ENCODE measurements at regions not wholly inside any gene's neighbourhood (a gene's known extent, or its start where the extent isn't known, plus 50 kb on each side); places are given as distances from the start of the nearest gene placed in this dataset.

DNA sequence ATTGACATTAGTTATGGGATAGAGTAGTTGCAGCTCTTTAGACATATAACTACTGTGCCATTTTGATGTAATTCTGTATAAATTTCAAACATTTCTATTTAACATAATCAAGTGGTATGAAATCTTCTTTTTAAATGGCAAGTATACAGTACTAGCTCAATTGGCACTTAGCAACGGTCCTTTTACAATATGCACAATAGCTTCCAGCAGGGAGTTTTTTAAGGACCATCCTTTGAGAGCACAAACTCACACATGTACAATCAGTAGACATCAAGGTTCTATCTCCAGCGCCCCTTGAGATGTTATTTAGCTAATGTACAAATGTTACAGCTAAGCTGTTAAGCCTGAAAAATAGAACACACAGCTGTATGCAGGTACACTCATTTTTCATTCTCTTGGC, 480.7 kb downstream of the TFEC start:
- Histone ChIP-seq H3K4ac (ENCODE audit: low read depth in 1 of 2, low read length in 2 of 2) (no peak overlapping the region), H3K4me3 (ENCODE audit: insufficient read depth in 1 of 2, low read depth in 1 of 2, low read length in 2 of 2) (no peak overlapping the region), H2BK5ac (ENCODE audit: low read depth, low read length, poor library complexity, severe bottlenecking) (no peak overlapping the region)

DNA sequence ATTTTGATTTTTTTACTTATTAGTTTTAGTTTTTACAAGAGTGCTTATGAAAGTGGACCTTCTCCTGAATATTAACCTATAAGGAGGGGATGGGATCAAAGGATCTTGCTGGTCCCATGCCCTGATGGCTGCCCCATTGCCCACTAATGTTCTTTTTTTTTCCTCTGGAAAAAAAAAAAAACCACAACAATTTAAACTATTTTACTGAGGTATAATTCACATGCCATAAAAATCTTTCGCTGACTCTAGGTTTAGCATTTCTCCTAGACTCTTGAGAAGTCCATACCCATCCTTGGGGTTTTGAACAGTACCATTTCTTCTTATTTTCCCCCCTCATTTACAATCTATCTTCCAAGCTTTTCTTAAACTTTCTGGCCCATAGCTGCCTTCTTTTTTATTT, 481.8 kb downstream of the TFEC start:
- no peaks in the 10 kb centered on the region for H3K27me3 ChIP-seq (ENCODE audit: control insufficient read depth in 1 of 2, insufficient read depth in 1 of 2, low read length in 2 of 2)
- 66% methylated on average over 1 of the region's 1 CpG for WGBS
- no peak overlapping the region for H2BK15ac ChIP-seq (ENCODE audit: low read depth, poor library complexity, severe bottlenecking)
- H3K9ac ChIP-seq (ENCODE audit: low read length) = no peak overlapping the region
- H2BK5ac ChIP-seq (ENCODE audit: low read depth, low read length, poor library complexity, severe bottlenecking) = no peak overlapping the region
- no peak overlapping the region for H2AK5ac ChIP-seq (ENCODE audit: low read length, severe bottlenecking)
- DNase-seq = no peak
- H3K14ac ChIP-seq (ENCODE audit: low read length in 2 of 2) = no peak overlapping the region
- H4K91ac ChIP-seq (ENCODE audit: low read length) = no peak overlapping the region
- H3K36me3 ChIP-seq (ENCODE audit: control insufficient read depth in 1 of 2, insufficient read depth in 2 of 2, low read depth in 1 of 2, low read length in 2 of 2) = no peaks in the 10 kb centered on the region
- no peak overlapping the region for H3K4me3 ChIP-seq (ENCODE audit: insufficient read depth in 1 of 2, low read depth in 1 of 2, low read length in 2 of 2)
- no peak overlapping the region for H2AFZ ChIP-seq (ENCODE audit: low read depth, low read length)
- H3K4ac ChIP-seq (ENCODE audit: low read depth in 1 of 2, low read length in 2 of 2) = no peak overlapping the region
- H3K23ac ChIP-seq (ENCODE audit: low read length in 2 of 2) = no peak overlapping the region
- H3K4me2 ChIP-seq (ENCODE audit: low read length, poor library complexity, severe bottlenecking) = no peak overlapping the region
- peaks cover 3% of the 10 kb centered on the region for H3K4me1 ChIP-seq (ENCODE audit: control insufficient read depth, insufficient read depth, low read depth, low read length)
- no peak overlapping the region for H3K18ac ChIP-seq (ENCODE audit: low read depth in 1 of 2, low read length in 2 of 2)
- H2BK12ac ChIP-seq (ENCODE audit: low read length in 2 of 2) = no peak overlapping the region
- H4K8ac ChIP-seq (ENCODE audit: low read length) = no peak overlapping the region
- no peak overlapping the region for H2BK120ac ChIP-seq (ENCODE audit: low read depth, low read length)
- no peaks in the 10 kb centered on the region for H3K79me1 ChIP-seq (replicated peaks; ENCODE audit: low read length, poor library complexity, severe bottlenecking)
- H3K27ac ChIP-seq (ENCODE audit: low read length, poor library complexity, severe bottlenecking) = no peak overlapping the region
- H3K9me3 ChIP-seq (ENCODE audit: control insufficient read depth, low read length) = no peaks in the 10 kb centered on the region

More for the DNA sequence above, 480.7 kb downstream of the TFEC start:
- no peak overlapping the region for H3K23ac ChIP-seq (ENCODE audit: low read length in 2 of 2)
- no peak overlapping the region for H2BK120ac ChIP-seq (ENCODE audit: low read depth, low read length)
- no peak overlapping the region for H3K9ac ChIP-seq (ENCODE audit: low read length)
- H4K91ac ChIP-seq (ENCODE audit: low read length) = no peak overlapping the region
- no peaks in the 10 kb centered on the region for H3K9me3 ChIP-seq (ENCODE audit: control insufficient read depth, low read length)
- no peak overlapping the region for H2AFZ ChIP-seq (ENCODE audit: low read depth, low read length)
- no peak overlapping the region for H3K27ac ChIP-seq (ENCODE audit: low read length, poor library complexity, severe bottlenecking)
- no peaks in the 10 kb centered on the region for H3K27me3 ChIP-seq (ENCODE audit: control insufficient read depth in 1 of 2, insufficient read depth in 1 of 2, low read length in 2 of 2)
- H3K18ac ChIP-seq (ENCODE audit: low read depth in 1 of 2, low read length in 2 of 2) = no peak overlapping the region
- H3K4me1 ChIP-seq (ENCODE audit: control insufficient read depth, insufficient read depth, low read depth, low read length) = peaks cover 3% of the 10 kb centered on the region
- no peak overlapping the region for H2AK5ac ChIP-seq (ENCODE audit: low read length, severe bottlenecking)
- H3K36me3 ChIP-seq (ENCODE audit: control insufficient read depth in 1 of 2, insufficient read depth in 2 of 2, low read depth in 1 of 2, low read length in 2 of 2) = no peaks in the 10 kb centered on the region
- WGBS = 60% methylated on average over 1 of the region's 2 CpGs
- no peak overlapping the region for H2BK15ac ChIP-seq (ENCODE audit: low read depth, poor library complexity, severe bottlenecking)
- no peak overlapping the region for H3K4me2 ChIP-seq (ENCODE audit: low read length, poor library complexity, severe bottlenecking)
- H3K79me1 ChIP-seq (replicated peaks; ENCODE audit: low read length, poor library complexity, severe bottlenecking) = no peaks in the 10 kb centered on the region
- H3K14ac ChIP-seq (ENCODE audit: low read length in 2 of 2) = no peak overlapping the region
- no peak for DNase-seq
- no peak overlapping the region for H4K8ac ChIP-seq (ENCODE audit: low read length)
- H2BK12ac ChIP-seq (ENCODE audit: low read length in 2 of 2) = no peak overlapping the region

DNA sequence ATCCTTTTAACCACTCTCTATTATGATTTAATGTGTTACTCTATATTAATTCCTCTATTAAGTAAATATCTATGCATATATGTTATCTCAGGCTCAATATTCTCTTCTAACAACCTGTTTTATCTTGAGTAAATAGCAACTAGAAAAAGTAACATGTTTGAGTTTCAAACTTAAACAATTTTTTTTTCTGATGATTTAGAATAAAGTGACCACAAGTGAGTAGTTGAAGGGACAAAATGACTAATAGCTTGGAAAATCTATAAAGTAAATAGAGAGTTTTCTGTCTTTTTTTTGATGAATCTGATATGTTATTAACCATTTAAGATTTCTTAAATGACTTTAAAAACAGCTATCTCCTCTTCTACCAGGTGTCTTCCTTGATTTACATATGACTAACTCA, 483.8 kb downstream of the TFEC start:
- H3K79me1 ChIP-seq (replicated peaks; ENCODE audit: low read length, poor library complexity, severe bottlenecking) = no peaks in the 10 kb centered on the region
- H3K9me3 ChIP-seq (ENCODE audit: control insufficient read depth, low read length) = no peaks in the 10 kb centered on the region
- H3K27me3 ChIP-seq (ENCODE audit: control insufficient read depth in 1 of 2, insufficient read depth in 1 of 2, low read length in 2 of 2) = no peaks in the 10 kb centered on the region
- H3K27ac ChIP-seq (ENCODE audit: low read length, poor library complexity, severe bottlenecking) = no peak overlapping the region
- H2BK12ac ChIP-seq (ENCODE audit: low read length in 2 of 2) = no peak overlapping the region
- H2AK5ac ChIP-seq (ENCODE audit: low read length, severe bottlenecking) = no peak overlapping the region
- H4K8ac ChIP-seq (ENCODE audit: low read length) = no peak overlapping the region
- H3K18ac ChIP-seq (ENCODE audit: low read depth in 1 of 2, low read length in 2 of 2) = no peak overlapping the region
- H3K36me3 ChIP-seq (ENCODE audit: control insufficient read depth in 1 of 2, insufficient read depth in 2 of 2, low read depth in 1 of 2, low read length in 2 of 2) = no peaks in the 10 kb centered on the region
- peaks cover 3% of the 10 kb centered on the region for H3K4me1 ChIP-seq (ENCODE audit: control insufficient read depth, insufficient read depth, low read depth, low read length)
- H2BK120ac ChIP-seq (ENCODE audit: low read depth, low read length) = no peak overlapping the region
- H3K23ac ChIP-seq (ENCODE audit: low read length in 2 of 2) = no peak overlapping the region
- H3K9ac ChIP-seq (ENCODE audit: low read length) = no peak overlapping the region
- no peak overlapping the region for H3K4me3 ChIP-seq (ENCODE audit: insufficient read depth in 1 of 2, low read depth in 1 of 2, low read length in 2 of 2)
- no peak overlapping the region for H2BK15ac ChIP-seq (ENCODE audit: low read depth, poor library complexity, severe bottlenecking)
- H2AFZ ChIP-seq (ENCODE audit: low read depth, low read length) = no peak overlapping the region
- H3K14ac ChIP-seq (ENCODE audit: low read length in 2 of 2) = no peak overlapping the region
- no peak overlapping the region for H2BK5ac ChIP-seq (ENCODE audit: low read depth, low read length, poor library complexity, severe bottlenecking)
- no peak for DNase-seq
- no peak overlapping the region for H4K91ac ChIP-seq (ENCODE audit: low read length)
- H3K4me2 ChIP-seq (ENCODE audit: low read length, poor library complexity, severe bottlenecking) = no peak overlapping the region
- H3K4ac ChIP-seq (ENCODE audit: low read depth in 1 of 2, low read length in 2 of 2) = no peak overlapping the region

DNA sequence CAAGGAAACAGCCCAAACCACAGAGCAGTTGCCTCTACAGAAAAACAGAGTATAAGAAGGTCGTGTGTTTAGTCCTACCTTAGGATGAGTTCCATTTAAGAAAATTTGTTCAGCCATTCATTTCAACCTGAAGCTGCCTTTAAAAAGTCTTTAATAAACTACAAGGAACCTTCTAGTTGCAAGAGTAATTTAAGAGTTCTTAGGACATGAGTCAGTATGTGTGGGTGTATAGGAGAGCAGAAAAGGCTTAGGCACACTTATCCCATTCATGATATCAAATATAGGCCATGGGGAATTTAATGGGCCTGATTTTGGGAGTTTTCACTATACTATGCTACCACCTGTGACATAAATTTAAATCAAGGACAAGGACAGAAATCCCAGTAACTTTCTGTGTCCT, 496.8 kb downstream of the TFEC start:
- no peaks in the 10 kb centered on the region for H3K79me1 ChIP-seq (replicated peaks; ENCODE audit: low read length, poor library complexity, severe bottlenecking)
- H2BK15ac ChIP-seq (ENCODE audit: low read depth, poor library complexity, severe bottlenecking) = no peak overlapping the region
- H3K9me3 ChIP-seq (ENCODE audit: control insufficient read depth, low read length) = no peaks in the 10 kb centered on the region
- no peak overlapping the region for H3K4me2 ChIP-seq (ENCODE audit: low read length, poor library complexity, severe bottlenecking)
- WGBS = no CpG with 5 or more reads among the region's 1 CpG
- no peak overlapping the region for H4K91ac ChIP-seq (ENCODE audit: low read length)
- no peak overlapping the region for H3K18ac ChIP-seq (ENCODE audit: low read depth in 1 of 2, low read length in 2 of 2)
- no peak overlapping the region for H3K9ac ChIP-seq (ENCODE audit: low read length)
- no peaks in the 10 kb centered on the region for H3K27me3 ChIP-seq (ENCODE audit: control insufficient read depth in 1 of 2, insufficient read depth in 1 of 2, low read length in 2 of 2)
- no peak overlapping the region for H2AFZ ChIP-seq (ENCODE audit: low read depth, low read length)
- no peak for DNase-seq
- no peak overlapping the region for H4K8ac ChIP-seq (ENCODE audit: low read length)
- H2BK120ac ChIP-seq (ENCODE audit: low read depth, low read length) = no peak overlapping the region
- no peaks in the 10 kb centered on the region for H3K36me3 ChIP-seq (ENCODE audit: control insufficient read depth in 1 of 2, insufficient read depth in 2 of 2, low read depth in 1 of 2, low read length in 2 of 2)
- no peak overlapping the region for H3K27ac ChIP-seq (ENCODE audit: low read length, poor library complexity, severe bottlenecking)
- no peak overlapping the region for H3K4ac ChIP-seq (ENCODE audit: low read depth in 1 of 2, low read length in 2 of 2)
- no peak overlapping the region for H2BK12ac ChIP-seq (ENCODE audit: low read length in 2 of 2)
- H2BK5ac ChIP-seq (ENCODE audit: low read depth, low read length, poor library complexity, severe bottlenecking) = no peak overlapping the region
- no peak overlapping the region for H3K4me3 ChIP-seq (ENCODE audit: insufficient read depth in 1 of 2, low read depth in 1 of 2, low read length in 2 of 2)
- H3K4me1 ChIP-seq (ENCODE audit: control insufficient read depth, insufficient read depth, low read depth, low read length) = no peaks in the 10 kb centered on the region
- no peak overlapping the region for H2AK5ac ChIP-seq (ENCODE audit: low read length, severe bottlenecking)
- H3K23ac ChIP-seq (ENCODE audit: low read length in 2 of 2) = no peak overlapping the region
- no peak overlapping the region for H3K14ac ChIP-seq (ENCODE audit: low read length in 2 of 2)
